ENCODE measurements at regions not wholly inside any gene's neighbourhood (a gene's known extent, or its start where the extent isn't known, plus 50 kb on each side); places are given as distances from the start of the nearest gene placed in this dataset.

- Histone ChIP-seq H3K9ac (ENCODE audit: control insufficient read depth, insufficient read depth, low read length) (no peak overlapping the region), H3K36me3 (ENCODE audit: control insufficient read depth in 2 of 2, insufficient read depth in 2 of 2, low read length in 1 of 2) (no peaks in the 10 kb centered on the region), H3K79me2 (ENCODE audit: control insufficient read depth, insufficient read depth, low read length) (no peaks in the 10 kb centered on the region), H2AFZ (ENCODE audit: control insufficient read depth, low read depth, low read length) (no peak overlapping the region), H3K4me2 (ENCODE audit: control insufficient read depth, insufficient read depth) (no peak overlapping the region), H3K27ac (ENCODE audit: control insufficient read depth, insufficient read depth) (no peak overlapping the region), H3K27me3 (replicated peaks in 1 of 2; ENCODE audit: control insufficient read depth in 2 of 2, insufficient read depth in 2 of 2, low read length in 1 of 2) (no peaks in the 10 kb centered on the region), H3K4me1 (ENCODE audit: control insufficient read depth, insufficient read depth, low read length) (no peaks in the 10 kb centered on the region), H4K20me1 (ENCODE audit: control insufficient read depth, insufficient read depth) (no peaks in the 10 kb centered on the region), H3K4me3 (no peak overlapping the region), H3K9me3 (replicated peaks; ENCODE audit: control insufficient read depth, insufficient read depth, low read length) (no peaks in the 10 kb centered on the region)
- SMC1A ChIA-PET (ENCODE audit: uncharacterized antibody, unreplicated experiment): no interaction called here
- FAIRE-seq (no peak), ATAC-seq (no peak), DNase-seq (ENCODE audit: low read depth, low spot score) (no peak)
- RAD21 ChIA-PET (ENCODE audit: unreplicated experiment): no interaction called here
- CTCF ChIA-PET: no interaction called here
- POLR2A ChIA-PET: no interaction called here
- intact Hi-C loops (cut with micrococcal nuclease; ENCODE audit: unreplicated experiment) (no loop called here), in situ Hi-C loops (cut with MboI) (no loop called here)
- WGBS (ENCODE audit: insufficient coverage, insufficient replicate concordance, low lambda C conversion rate, missing lambda C conversion rate): 0% methylated on average over 1 of the region's 1 CpG
- no TSS peak for BruUV-seq (replicated peaks)
- TF ChIP-seq PBX3 (IDR thresholded peaks at IDR 0.05; ENCODE audit: insufficient replicate concordance, low read depth, low read length): no peak
- no peak for TF ChIP-seq TBL1XR1 (IDR thresholded peaks at IDR 0.05; ENCODE audit: low read depth, low read length)
- no peak for TF ChIP-seq YY1 (IDR thresholded peaks at IDR 0.05; ENCODE audit: low read depth, low read length)
- TF ChIP-seq FOXK2 (IDR thresholded peaks at IDR 0.05): no peak
- no peak for TF ChIP-seq NFIC (IDR thresholded peaks at IDR 0.05; ENCODE audit: low read depth, low read length)
- TF ChIP-seq CBX5 (IDR thresholded peaks at IDR 0.05; ENCODE audit: low read depth): no peak
- no peak for TF ChIP-seq E2F8 (IDR thresholded peaks at IDR 0.05; ENCODE audit: low read depth, partially characterized antibody)
- no peak for TF ChIP-seq GABPA (IDR thresholded peaks at IDR 0.05; ENCODE audit: low read depth)
- TF ChIP-seq ATF2 (IDR thresholded peaks at IDR 0.05; ENCODE audit: low read length): no peak
- TF ChIP-seq FOS (IDR thresholded peaks at IDR 0.05; ENCODE audit: borderline replicate concordance, extremely low read depth, insufficient read length): no peak
- no peak for TF ChIP-seq EED (IDR thresholded peaks at IDR 0.05; ENCODE audit: low read depth)
- no peak for TF ChIP-seq PKNOX1 (IDR thresholded peaks at IDR 0.05)
- TF ChIP-seq USF1 (IDR thresholded peaks at IDR 0.05; ENCODE audit: borderline replicate concordance, extremely low read length, insufficient read depth, low read depth, low read length): no peak
- no peak for TF ChIP-seq ZNF687 (IDR thresholded peaks at IDR 0.05)
These were observed 154.3 kb upstream of the GNAI1 start for GRCh38 chr7:79980376-79980775.
